ENCODE measurements at regions not wholly inside any gene's neighbourhood (a gene's known extent, or its start where the extent isn't known, plus 50 kb on each side); places are given as distances from the start of the nearest gene placed in this dataset.

DNA sequence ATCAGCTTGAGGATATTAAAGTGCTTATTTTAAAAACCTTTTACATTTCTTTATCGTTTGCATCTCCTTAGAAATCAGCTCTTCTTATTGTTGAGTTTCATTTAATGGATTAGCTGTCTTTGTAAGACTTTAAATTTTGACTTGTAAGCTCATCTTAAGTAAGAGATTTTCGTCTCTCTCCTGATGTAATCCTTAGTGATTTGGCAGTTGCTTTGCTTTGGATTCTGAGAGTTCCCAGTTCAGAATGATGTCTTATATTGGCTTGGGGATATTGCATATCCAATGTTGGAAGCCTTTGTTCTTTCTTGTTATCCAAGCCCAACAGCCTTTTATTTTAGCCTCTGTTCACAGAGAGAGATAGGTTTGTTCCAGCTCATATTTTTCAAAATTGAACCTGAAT lies 212.1 kb downstream of the ARL6IP6 start:
- DNase-seq: no peak
- Mint-ChIP-seq H3K27ac (no peak overlapping the region), H3K9me3 (ENCODE audit: low read depth) (no peaks in the 10 kb centered on the region), H3K4me3 (no peak overlapping the region), H3K4me1 (no peaks in the 10 kb centered on the region), H3K36me3 (ENCODE audit: low read depth) (no peaks in the 10 kb centered on the region), H3K27me3 (peaks cover 3% of the 10 kb centered on the region)
- no peak for ATAC-seq
- ChIA-PET CTCF (no interaction called here), POLR2A (no interaction called here)
- intact Hi-C loops (cut with DNase I, micrococcal nuclease): no loop called here

DNA sequence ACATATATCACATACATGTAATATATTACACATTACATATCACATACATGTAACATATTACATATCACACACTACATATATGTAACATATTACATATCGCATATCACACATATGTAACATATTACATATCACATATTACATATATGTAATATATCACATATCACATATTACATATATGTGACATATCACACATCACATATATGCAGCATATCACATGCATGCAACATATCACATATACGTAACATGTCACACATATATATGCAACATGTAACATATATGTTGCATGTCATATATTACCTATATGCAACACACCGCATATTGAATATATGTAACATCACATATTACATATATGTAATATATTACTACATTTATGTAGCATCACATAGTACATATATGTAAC lies 211.2 kb downstream of the ARL6IP6 start:
- Mint-ChIP-seq H3K36me3 (ENCODE audit: low read depth) (no peaks in the 10 kb centered on the region), H3K27ac (no peak overlapping the region), H3K4me1 (no peaks in the 10 kb centered on the region), H3K27me3 (peaks cover 4% of the 10 kb centered on the region), H3K4me3 (no peak overlapping the region), H3K9me3 (ENCODE audit: low read depth) (no peaks in the 10 kb centered on the region)
- DNase-seq (no peak), ATAC-seq (no peak)
- ChIA-PET POLR2A (no interaction called here), CTCF (no interaction called here)
- intact Hi-C loops (cut with DNase I, micrococcal nuclease): loop anchor here in 1 of 2 experiments (5.0 kb wide), 1 partner anchor 588 kb away; no protein-coding TSS in a partner anchor

DNA sequence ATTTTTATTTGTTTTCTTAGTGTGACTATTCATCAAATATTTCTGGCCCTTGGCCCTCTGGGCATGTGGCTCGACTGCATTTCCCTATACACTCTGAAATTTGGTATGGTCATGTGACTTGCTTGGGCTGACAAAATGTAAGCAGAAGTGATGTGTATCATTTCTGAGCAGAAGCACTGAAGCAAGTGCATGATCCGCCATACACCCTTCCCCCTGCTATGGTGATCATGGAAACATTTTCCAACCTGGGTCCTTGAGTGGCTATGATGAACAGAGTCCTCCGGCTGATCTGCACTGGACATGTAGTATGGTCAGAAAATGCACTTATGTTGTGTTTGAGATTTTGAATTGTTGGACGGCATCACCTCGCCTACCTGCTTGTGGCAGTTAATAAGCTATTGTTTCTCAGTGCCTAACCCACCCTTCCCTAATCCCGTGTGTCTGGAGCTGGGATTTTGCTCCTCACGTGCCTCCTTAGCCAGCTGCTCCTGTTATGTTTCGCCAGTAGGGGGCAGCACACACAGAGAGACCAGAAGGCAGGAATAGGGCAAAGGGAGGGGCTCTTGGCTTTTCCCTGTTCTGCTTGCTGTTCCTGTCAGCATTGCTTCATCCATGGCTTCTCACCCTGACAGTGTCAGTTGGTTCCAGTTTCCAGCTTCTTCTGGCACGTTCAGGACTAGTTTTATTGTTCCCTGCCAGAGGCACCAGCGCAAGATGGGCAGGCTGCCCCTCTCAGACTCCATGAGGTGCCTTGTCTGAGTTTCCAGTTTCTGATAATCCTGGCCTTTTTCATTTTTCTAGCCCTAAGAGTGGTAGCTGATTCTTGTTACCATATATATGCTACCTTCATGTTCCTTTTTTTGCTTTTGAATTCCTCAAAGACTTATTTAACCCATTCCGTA lies 207.4 kb downstream of the ARL6IP6 start:
- no peaks in the 10 kb centered on the region for H3K36me3 Mint-ChIP-seq (ENCODE audit: low read depth)
- no peaks in the 10 kb centered on the region for H3K4me1 Mint-ChIP-seq
- peaks cover 6% of the 10 kb centered on the region for H3K27me3 Mint-ChIP-seq
- DNase-seq (peak; percentile 76), ATAC-seq (peak; percentile 53)
- intact Hi-C loops (cut with DNase I, micrococcal nuclease): loop anchor here (1.0 to 5.0 kb wide), 3 partner anchors 553 to 594 kb away; partner anchors contain the start of gene RPRM (in 1 of the 2)
- no peak overlapping the region for H3K4me3 Mint-ChIP-seq
- ChIA-PET POLR2A (no interaction called here), CTCF (interaction anchor here (0.6 to 1.4 kb wide), 7 partner anchors 34 to 952 kb away, joined by 3 to 9 read pairs (median 3); no protein-coding TSS in a partner anchor)
- no peaks in the 10 kb centered on the region for H3K9me3 Mint-ChIP-seq (ENCODE audit: low read depth)
- no peak overlapping the region for H3K27ac Mint-ChIP-seq

DNA sequence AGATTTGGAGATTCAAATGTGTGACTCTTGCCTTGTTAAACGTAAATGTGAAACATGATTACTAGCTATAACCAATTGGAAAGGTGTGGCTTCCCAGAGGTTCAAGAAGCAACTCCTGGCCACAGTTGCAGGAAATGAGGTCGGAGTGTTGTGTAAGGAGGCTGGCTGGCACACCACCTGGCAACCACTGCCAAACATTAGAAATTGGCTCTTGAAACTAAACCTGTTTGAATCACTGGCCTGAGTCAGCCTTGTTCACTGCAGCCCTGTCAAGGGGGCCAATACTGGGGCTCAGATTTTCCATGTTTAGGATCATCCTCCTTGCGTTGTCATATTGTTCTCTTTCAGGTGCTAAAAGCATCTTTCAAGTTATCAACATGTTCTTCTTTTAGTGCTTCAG lies 206.3 kb downstream of the ARL6IP6 start:
- H3K4me1 Mint-ChIP-seq: no peaks in the 10 kb centered on the region
- POLR2A ChIA-PET: no interaction called here

DNA sequence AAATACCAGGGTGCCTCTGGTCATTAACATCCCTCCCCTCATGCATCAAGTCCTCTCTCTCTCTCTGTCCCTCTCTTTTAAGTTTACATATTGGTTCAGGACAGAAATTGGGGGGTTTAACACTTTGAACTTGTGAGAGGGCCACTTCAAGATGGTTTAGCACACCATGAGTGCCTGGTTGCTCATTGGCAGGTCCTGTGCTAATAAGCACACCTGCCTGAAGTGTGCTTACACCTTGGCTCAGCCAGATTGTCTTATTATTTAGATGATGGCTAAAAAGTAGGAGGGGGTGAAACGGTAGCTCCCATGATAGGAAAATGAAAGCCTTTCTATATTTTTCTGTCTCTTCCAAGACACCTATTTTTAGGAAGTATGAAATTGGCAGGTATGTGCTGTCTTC lies 205.8 kb downstream of the ARL6IP6 start:
- ATAC-seq (no peak), DNase-seq (no peak)
- no peak overlapping the region for H3K4me3 Mint-ChIP-seq
- H3K27ac Mint-ChIP-seq: no peak overlapping the region
- no peaks in the 10 kb centered on the region for H3K9me3 Mint-ChIP-seq (ENCODE audit: low read depth)
- ChIA-PET POLR2A (no interaction called here), CTCF (interaction anchor here (0.7 to 1.4 kb wide), 3 partner anchors 10 to 597 kb away, joined by 3 to 4 read pairs (median 3); no protein-coding TSS in a partner anchor)
- H3K36me3 Mint-ChIP-seq (ENCODE audit: low read depth): no peaks in the 10 kb centered on the region
- H3K27me3 Mint-ChIP-seq: peaks cover 6% of the 10 kb centered on the region
- H3K4me1 Mint-ChIP-seq: no peaks in the 10 kb centered on the region
- intact Hi-C loops (cut with DNase I, micrococcal nuclease): no loop called here

More for the DNA sequence above, 206.3 kb downstream of the ARL6IP6 start:
- no peaks in the 10 kb centered on the region for H3K9me3 Mint-ChIP-seq (ENCODE audit: low read depth)
- ATAC-seq (no peak), DNase-seq (no peak)
- intact Hi-C loops (cut with DNase I, micrococcal nuclease): loop anchor here (1.0 to 5.0 kb wide), 2 partner anchors 554 to 593 kb away; partner anchors contain the start of gene RPRM (in 1 of the 2)
- H3K4me3 Mint-ChIP-seq: no peak overlapping the region
- no peak overlapping the region for H3K27ac Mint-ChIP-seq
- H3K27me3 Mint-ChIP-seq: peaks cover 6% of the 10 kb centered on the region
- no peaks in the 10 kb centered on the region for H3K36me3 Mint-ChIP-seq (ENCODE audit: low read depth)
- CTCF ChIA-PET: interaction anchor here (0.7 to 1.4 kb wide), 3 partner anchors 10 to 596 kb away, joined by 3 to 4 read pairs (median 3); no protein-coding TSS in a partner anchor

DNA sequence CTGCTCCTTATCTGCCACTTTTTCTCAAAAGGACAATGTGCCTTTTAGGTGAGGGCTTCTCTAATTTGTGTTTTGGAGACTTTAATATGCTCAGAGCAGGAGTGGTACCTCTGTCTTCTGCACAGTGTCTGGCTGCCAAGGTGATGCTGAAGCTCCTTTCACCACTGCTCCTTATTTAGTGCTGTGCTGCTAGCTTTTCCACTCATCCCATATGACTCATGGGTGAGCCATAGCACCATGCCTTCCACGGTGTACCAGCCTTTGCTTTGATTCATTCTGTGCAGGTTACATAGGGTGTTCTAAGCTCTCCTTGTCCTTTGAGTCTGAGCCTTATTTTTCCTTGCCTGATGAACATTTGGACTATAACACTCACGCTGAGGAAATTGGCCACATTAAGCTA lies 202.4 kb downstream of the ARL6IP6 start:
- ChIA-PET CTCF (no interaction called here), POLR2A (no interaction called here)
- Mint-ChIP-seq H3K4me3 (no peak overlapping the region), H3K4me1 (no peaks in the 10 kb centered on the region), H3K27me3 (peaks cover 8% of the 10 kb centered on the region), H3K36me3 (ENCODE audit: low read depth) (no peaks in the 10 kb centered on the region), H3K9me3 (ENCODE audit: low read depth) (no peaks in the 10 kb centered on the region), H3K27ac (no peak overlapping the region)
- intact Hi-C loops (cut with DNase I, micrococcal nuclease): no loop called here
- ATAC-seq (no peak), DNase-seq (no peak)

DNA sequence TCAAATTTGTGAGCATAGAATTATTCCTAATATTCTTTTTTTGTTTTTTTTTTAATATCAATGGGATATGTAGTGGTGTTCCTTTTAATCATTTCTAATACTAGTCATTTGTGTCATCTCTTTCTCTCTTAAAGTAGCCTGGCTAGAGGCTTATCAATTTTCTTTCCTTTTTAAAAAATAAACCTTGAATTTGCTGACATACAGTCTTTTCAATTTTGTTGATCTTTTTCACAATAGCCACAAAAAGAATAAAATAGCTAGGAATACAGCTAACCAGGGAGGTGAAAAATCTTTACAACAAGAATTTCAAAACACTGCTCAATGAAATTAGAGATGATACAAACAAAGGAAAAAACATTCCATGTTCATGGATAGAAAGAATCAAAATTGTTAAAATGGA lies 192.6 kb downstream of the ARL6IP6 start:
- no peaks in the 10 kb centered on the region for H3K36me3 Mint-ChIP-seq (ENCODE audit: low read depth)
- ChIA-PET CTCF (no interaction called here), POLR2A (no interaction called here)
- H3K27ac Mint-ChIP-seq: no peak overlapping the region
- H3K4me3 Mint-ChIP-seq: no peak overlapping the region
- ATAC-seq: no peak
- no peaks in the 10 kb centered on the region for H3K27me3 Mint-ChIP-seq
- peaks cover 2% of the 10 kb centered on the region for H3K9me3 Mint-ChIP-seq (ENCODE audit: low read depth)
- DNase-seq: no peak
- intact Hi-C loops (cut with DNase I, micrococcal nuclease): no loop called here
- no peaks in the 10 kb centered on the region for H3K4me1 Mint-ChIP-seq

DNA sequence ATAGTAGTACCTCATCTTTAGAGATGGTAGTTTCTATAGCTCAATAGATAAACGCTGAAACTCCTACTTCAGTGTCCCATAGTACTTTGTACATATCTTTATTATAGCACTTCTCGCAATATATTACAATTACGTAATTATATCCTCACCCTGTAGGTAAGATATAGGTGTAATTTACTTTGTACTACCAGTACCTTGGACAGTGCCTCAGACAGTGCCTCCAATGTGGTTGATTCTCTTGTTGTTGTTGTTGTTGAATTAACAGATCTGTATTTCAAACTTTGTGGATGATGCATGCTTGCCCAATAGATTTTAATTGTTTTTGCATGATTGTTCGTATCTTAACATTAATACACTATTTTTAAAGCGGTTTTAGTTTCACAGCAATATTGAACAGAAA lies 188.6 kb downstream of the ARL6IP6 start:
- POLR2A ChIA-PET: no interaction called here
- Mint-ChIP-seq H3K27me3 (no peaks in the 10 kb centered on the region), H3K27ac (no peak overlapping the region), H3K4me1 (no peaks in the 10 kb centered on the region), H3K4me3 (no peak overlapping the region), H3K36me3 (ENCODE audit: low read depth) (no peaks in the 10 kb centered on the region), H3K9me3 (ENCODE audit: low read depth) (peaks cover 2% of the 10 kb centered on the region)
- DNase-seq (no peak), ATAC-seq (no peak)
- intact Hi-C loops (cut with DNase I, micrococcal nuclease): no loop called here
- CTCF ChIA-PET: interaction anchor here (0.6 to 1.2 kb wide), 2 partner anchors 26 to 1378 kb away, joined by 4 read pairs; no protein-coding TSS in a partner anchor

DNA sequence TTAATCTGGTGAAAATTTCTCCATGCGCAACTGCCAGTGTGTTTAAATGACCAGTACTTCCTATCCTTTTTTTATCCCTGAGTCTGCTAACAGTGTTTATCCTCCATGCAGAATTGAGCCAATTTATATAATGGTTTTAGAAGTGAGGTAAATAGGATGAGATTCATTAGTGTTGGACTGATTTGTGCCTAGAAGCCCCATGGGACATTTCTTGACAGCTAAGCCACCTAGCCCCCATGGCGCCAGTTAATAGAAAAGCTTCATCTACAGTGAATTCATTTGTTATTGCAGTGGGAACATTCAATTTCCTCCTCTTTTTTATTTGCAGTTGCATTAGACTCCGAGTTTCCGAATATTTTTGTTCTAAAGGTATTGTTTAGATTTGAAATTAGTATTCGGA lies 175.6 kb downstream of the ARL6IP6 start:
- Mint-ChIP-seq H3K9me3 (ENCODE audit: low read depth) (no peaks in the 10 kb centered on the region), H3K36me3 (ENCODE audit: low read depth) (no peaks in the 10 kb centered on the region), H3K27me3 (peaks cover 3% of the 10 kb centered on the region), H3K4me3 (no peak overlapping the region), H3K27ac (no peak overlapping the region), H3K4me1 (no peaks in the 10 kb centered on the region)
- intact Hi-C loops (cut with DNase I, micrococcal nuclease): no loop called here
- POLR2A ChIA-PET: no interaction called here
- ATAC-seq: no peak
- no peak for DNase-seq
- CTCF ChIA-PET: interaction anchor here (0.6 kb wide), 1 partner anchor 1386 kb away, joined by 4 read pairs; no protein-coding TSS in a partner anchor

DNA sequence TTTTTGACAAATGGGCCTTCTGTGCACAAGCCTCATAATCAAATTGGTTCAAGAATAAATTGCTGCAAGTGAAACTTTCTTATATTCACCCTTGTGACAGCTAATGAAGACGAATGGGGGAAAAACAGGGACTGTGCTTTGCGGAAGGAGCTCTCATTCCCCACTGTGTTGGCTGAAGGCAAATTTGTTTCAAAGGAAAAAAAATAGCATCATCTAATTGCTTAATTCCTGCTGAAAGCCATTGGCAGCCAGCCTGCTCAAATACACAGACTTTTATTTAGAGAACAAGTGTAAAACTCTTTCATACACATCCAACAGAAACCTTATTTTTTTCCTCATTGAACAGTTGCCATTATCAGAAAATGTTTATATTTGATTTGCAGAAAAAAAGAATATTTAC lies 172.3 kb downstream of the ARL6IP6 start:
- Mint-ChIP-seq H3K4me1 (no peaks in the 10 kb centered on the region), H3K27me3 (peaks cover 10% of the 10 kb centered on the region), H3K9me3 (ENCODE audit: low read depth) (no peaks in the 10 kb centered on the region), H3K27ac (no peak overlapping the region), H3K36me3 (ENCODE audit: low read depth) (no peaks in the 10 kb centered on the region), H3K4me3 (no peak overlapping the region)
- intact Hi-C loops (cut with DNase I, micrococcal nuclease): no loop called here
- ChIA-PET POLR2A (no interaction called here), CTCF (interaction anchor here (1.0 to 1.2 kb wide), 2 partner anchors 17 to 30 kb away, joined by 3 to 5 read pairs; no protein-coding TSS in a partner anchor)
- ATAC-seq (no peak), DNase-seq (no peak)

DNA sequence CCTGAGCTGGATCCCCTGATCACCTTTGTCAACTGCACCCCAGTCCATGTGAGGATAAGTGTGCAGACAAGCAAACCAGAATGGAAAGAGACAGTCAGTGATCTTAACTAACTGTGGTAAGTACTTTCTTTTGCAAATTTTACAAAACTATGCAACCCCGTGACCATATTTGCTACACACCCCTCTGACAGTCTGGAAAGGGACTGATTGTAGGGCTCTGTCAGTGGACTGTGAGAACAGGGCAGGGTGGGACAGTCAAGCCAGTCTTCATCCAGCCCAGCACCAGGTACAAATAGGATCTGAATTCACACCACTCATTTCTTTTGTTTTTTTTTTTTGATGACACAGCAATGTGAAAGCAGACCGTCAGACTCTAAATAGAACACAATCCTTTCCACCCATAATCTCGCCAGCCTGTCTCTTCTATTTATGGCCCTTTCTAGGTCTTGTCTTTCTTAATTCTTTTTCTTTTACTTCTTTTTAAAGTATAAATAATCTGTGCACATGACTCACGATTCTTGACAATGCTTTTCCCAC lies 165.6 kb downstream of the ARL6IP6 start:
- ATAC-seq: no peak
- CTCF ChIA-PET: no interaction called here
- intact Hi-C loops (cut with DNase I, micrococcal nuclease): no loop called here
- H3K4me3 Mint-ChIP-seq: no peak overlapping the region
- DNase-seq: no peak
- POLR2A ChIA-PET: no interaction called here
- peaks cover 4% of the 10 kb centered on the region for H3K9me3 Mint-ChIP-seq (ENCODE audit: low read depth)
- H3K27ac Mint-ChIP-seq: no peak overlapping the region
- H3K27me3 Mint-ChIP-seq: peaks cover 7% of the 10 kb centered on the region
- no peaks in the 10 kb centered on the region for H3K4me1 Mint-ChIP-seq
- H3K36me3 Mint-ChIP-seq (ENCODE audit: low read depth): no peaks in the 10 kb centered on the region

DNA sequence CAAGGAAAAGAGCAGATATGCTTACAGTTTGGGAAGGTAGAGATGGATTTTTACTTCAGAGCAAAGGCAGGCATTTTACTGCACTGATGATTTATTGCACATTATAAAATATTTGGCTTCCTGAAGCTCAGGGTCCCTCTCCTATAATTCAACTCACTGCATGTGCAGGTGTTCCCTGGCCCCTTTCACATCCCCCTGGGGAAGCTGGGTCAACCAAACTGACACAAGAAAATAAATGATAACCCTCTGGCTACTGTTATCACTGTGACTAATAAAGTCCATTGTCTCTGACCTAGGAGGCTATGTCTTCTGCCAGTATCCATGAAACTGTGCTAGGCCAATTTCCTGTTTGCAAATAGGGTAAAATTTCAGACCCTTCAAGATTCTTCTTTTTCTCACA lies 163.1 kb downstream of the ARL6IP6 start:
- Mint-ChIP-seq H3K9me3 (ENCODE audit: low read depth) (peaks cover 4% of the 10 kb centered on the region), H3K27ac (no peak overlapping the region), H3K4me3 (no peak overlapping the region), H3K27me3 (no peaks in the 10 kb centered on the region), H3K4me1 (no peaks in the 10 kb centered on the region), H3K36me3 (ENCODE audit: low read depth) (no peaks in the 10 kb centered on the region)
- intact Hi-C loops (cut with DNase I, micrococcal nuclease): no loop called here
- ChIA-PET POLR2A (no interaction called here), CTCF (interaction anchor here (1.6 kb wide), 1 partner anchor 25 kb away, joined by 4 read pairs; no protein-coding TSS in a partner anchor)
- DNase-seq (no peak), ATAC-seq (no peak)

Measured in activated CD4-positive, alpha-beta T cell treated with anti-CD3 and anti-CD28 coated beads for 36 hours (primary cell).